Right lobe of liver (tissue), 4 donors: ENCODE measurements at regions not wholly inside any gene's neighbourhood (a gene's known extent, or its start where the extent isn't known, plus 50 kb on each side); places are given as distances from the start of the nearest gene placed in this dataset.

Experiments
- POLR2A ChIP-seq: fragments of 450-650 bp; IDR thresholded peaks from one replicate; pipeline ENCODE4 v1.6.1; 2017; ENCODE audit warnings: antibody characterized with exemption, mild to moderate bottlenecking
- TF ChIP-seq, protein P1 (sequence below), 4 donors: fragments of 200-600 bp in 3 of 4; fragments of 450-650 bp in 1 of 4; IDR thresholded peaks; one replicate each; pipeline versions ENCODE4 v1.5.1 to v1.8.0; 2016 to 2022; ENCODE audit warnings: antibody characterized with exemption in 4 of 4, mild to moderate bottlenecking in 2 of 4
- donor health status: DM: no; HTN: no; CAD: no.
- donor health status: DM: no; HTN: no; CAD: no.
- donor health status: DM: no; HTN: yes; CAD: no.

DNA sequence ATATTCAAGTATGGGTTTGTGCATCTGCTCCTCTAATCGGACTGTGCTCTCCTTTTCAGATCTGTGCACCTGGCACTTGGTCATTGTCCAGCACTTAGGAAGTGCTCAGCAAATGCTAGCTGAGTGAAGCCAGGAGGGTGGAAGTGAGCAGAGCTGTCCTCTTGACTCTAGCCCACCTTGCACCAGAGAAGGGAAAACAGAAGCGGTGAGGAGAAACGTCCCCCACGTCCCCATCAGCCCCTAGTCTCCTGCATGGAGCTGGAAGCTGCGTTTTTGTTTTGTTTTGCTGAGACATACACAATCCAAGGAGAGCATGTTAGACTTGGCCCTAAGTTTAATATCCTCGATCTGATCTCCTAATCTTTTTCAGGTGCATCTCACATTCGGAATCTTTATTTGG lies 73.6 kb downstream of the EN1 start:
- TF ChIP-seq, protein P1, sequence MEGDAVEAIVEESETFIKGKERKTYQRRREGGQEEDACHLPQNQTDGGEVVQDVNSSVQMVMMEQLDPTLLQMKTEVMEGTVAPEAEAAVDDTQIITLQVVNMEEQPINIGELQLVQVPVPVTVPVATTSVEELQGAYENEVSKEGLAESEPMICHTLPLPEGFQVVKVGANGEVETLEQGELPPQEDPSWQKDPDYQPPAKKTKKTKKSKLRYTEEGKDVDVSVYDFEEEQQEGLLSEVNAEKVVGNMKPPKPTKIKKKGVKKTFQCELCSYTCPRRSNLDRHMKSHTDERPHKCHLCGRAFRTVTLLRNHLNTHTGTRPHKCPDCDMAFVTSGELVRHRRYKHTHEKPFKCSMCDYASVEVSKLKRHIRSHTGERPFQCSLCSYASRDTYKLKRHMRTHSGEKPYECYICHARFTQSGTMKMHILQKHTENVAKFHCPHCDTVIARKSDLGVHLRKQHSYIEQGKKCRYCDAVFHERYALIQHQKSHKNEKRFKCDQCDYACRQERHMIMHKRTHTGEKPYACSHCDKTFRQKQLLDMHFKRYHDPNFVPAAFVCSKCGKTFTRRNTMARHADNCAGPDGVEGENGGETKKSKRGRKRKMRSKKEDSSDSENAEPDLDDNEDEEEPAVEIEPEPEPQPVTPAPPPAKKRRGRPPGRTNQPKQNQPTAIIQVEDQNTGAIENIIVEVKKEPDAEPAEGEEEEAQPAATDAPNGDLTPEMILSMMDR (IDR thresholded peaks at IDR 0.05): no peak
- no peak for TF ChIP-seq POLR2A
